ENCODE measurements at regions not wholly inside any gene's neighbourhood (a gene's known extent, or its start where the extent isn't known, plus 50 kb on each side); places are given as distances from the start of the nearest gene placed in this dataset.

- Histone ChIP-seq H3F3A (ENCODE audit: control insufficient read depth, insufficient read depth) (no peaks in the 10 kb centered on the region), H3K27me3 (ENCODE audit: control insufficient read depth, low read length) (no peaks in the 10 kb centered on the region), H3K36me3 (ENCODE audit: control insufficient read depth, low read length) (no peaks in the 10 kb centered on the region), H3K4me3 (ENCODE audit: low read length) (no peak overlapping the region), H3K4me1 (ENCODE audit: control insufficient read depth, low read length) (no peaks in the 10 kb centered on the region), H4K20me1 (ENCODE audit: control insufficient read depth, insufficient read depth, low read depth, low read length) (no peaks in the 10 kb centered on the region), H3K79me2 (ENCODE audit: control insufficient read depth, low read length) (no peaks in the 10 kb centered on the region), H3K9me2 (replicated peaks; ENCODE audit: control insufficient read depth, low read length) (no peaks in the 10 kb centered on the region), H3K9me3 (ENCODE audit: control insufficient read depth, insufficient read depth, low read length) (no peaks in the 10 kb centered on the region), H3K4me2 (ENCODE audit: low read length) (no peak overlapping the region), H3K27ac (ENCODE audit: low read depth, low read length) (no peak overlapping the region)
- TF ChIP-seq CTCF (IDR thresholded peaks at IDR 0.05; ENCODE audit: low read depth, low read length, poor library complexity, severe bottlenecking) (no peak), EZH2phosphoT487 (IDR thresholded peaks at IDR 0.05; ENCODE audit: borderline replicate concordance, low read length) (no peak)
Measured at GRCh38 chr15:37695719-37696118, 238.7 kb upstream of the TMCO5A start.

- H4K20me1 ChIP-seq (ENCODE audit: control insufficient read depth, insufficient read depth, low read depth, low read length): no peaks in the 10 kb centered on the region
- no peak overlapping the region for H3K27ac ChIP-seq (ENCODE audit: low read depth, low read length)
- H3K79me2 ChIP-seq (ENCODE audit: control insufficient read depth, low read length): no peaks in the 10 kb centered on the region
- H3K9me2 ChIP-seq (replicated peaks; ENCODE audit: control insufficient read depth, low read length): no peaks in the 10 kb centered on the region
- H3K27me3 ChIP-seq (ENCODE audit: control insufficient read depth, low read length): no peaks in the 10 kb centered on the region
- TF ChIP-seq CTCF (IDR thresholded peaks at IDR 0.05; ENCODE audit: low read depth, low read length, poor library complexity, severe bottlenecking) (no peak), EZH2phosphoT487 (IDR thresholded peaks at IDR 0.05; ENCODE audit: borderline replicate concordance, low read length) (no peak)
- H3K4me3 ChIP-seq (ENCODE audit: low read length): no peak overlapping the region
- no peaks in the 10 kb centered on the region for H3K4me1 ChIP-seq (ENCODE audit: control insufficient read depth, low read length)
- H3F3A ChIP-seq (ENCODE audit: control insufficient read depth, insufficient read depth): no peaks in the 10 kb centered on the region
- no peaks in the 10 kb centered on the region for H3K36me3 ChIP-seq (ENCODE audit: control insufficient read depth, low read length)
- no peaks in the 10 kb centered on the region for H3K9me3 ChIP-seq (ENCODE audit: control insufficient read depth, insufficient read depth, low read length)
- H3K4me2 ChIP-seq (ENCODE audit: low read length): no peak overlapping the region
Measured at GRCh38 chr15:37698679-37699078, 235.8 kb upstream of the TMCO5A start.

GRCh38 chr15:37701230-37701629 lies 233.2 kb upstream of the TMCO5A start:
- Histone ChIP-seq H3F3A (ENCODE audit: control insufficient read depth, insufficient read depth) (no peaks in the 10 kb centered on the region), H3K4me1 (ENCODE audit: control insufficient read depth, low read length) (no peaks in the 10 kb centered on the region), H3K79me2 (ENCODE audit: control insufficient read depth, low read length) (no peaks in the 10 kb centered on the region), H3K4me2 (ENCODE audit: low read length) (no peak overlapping the region), H3K9me3 (ENCODE audit: control insufficient read depth, insufficient read depth, low read length) (no peaks in the 10 kb centered on the region), H4K20me1 (ENCODE audit: control insufficient read depth, insufficient read depth, low read depth, low read length) (no peaks in the 10 kb centered on the region), H3K9me2 (replicated peaks; ENCODE audit: control insufficient read depth, low read length) (no peaks in the 10 kb centered on the region), H3K36me3 (ENCODE audit: control insufficient read depth, low read length) (no peaks in the 10 kb centered on the region), H3K27me3 (ENCODE audit: control insufficient read depth, low read length) (no peaks in the 10 kb centered on the region), H3K4me3 (ENCODE audit: low read length) (no peak overlapping the region), H3K27ac (ENCODE audit: low read depth, low read length) (no peak overlapping the region)
- TF ChIP-seq EZH2phosphoT487 (IDR thresholded peaks at IDR 0.05; ENCODE audit: borderline replicate concordance, low read length) (no peak), CTCF (IDR thresholded peaks at IDR 0.05; ENCODE audit: low read depth, low read length, poor library complexity, severe bottlenecking) (no peak)

- Histone ChIP-seq H3K27me3 (ENCODE audit: control insufficient read depth, low read length) (no peaks in the 10 kb centered on the region), H4K20me1 (ENCODE audit: control insufficient read depth, insufficient read depth, low read depth, low read length) (no peaks in the 10 kb centered on the region), H3K79me2 (ENCODE audit: control insufficient read depth, low read length) (no peaks in the 10 kb centered on the region), H3K4me1 (ENCODE audit: control insufficient read depth, low read length) (no peaks in the 10 kb centered on the region), H3K4me2 (ENCODE audit: low read length) (no peak overlapping the region), H3K27ac (ENCODE audit: low read depth, low read length) (no peak overlapping the region), H3K9me3 (ENCODE audit: control insufficient read depth, insufficient read depth, low read length) (peaks cover 3% of the 10 kb centered on the region; the same call in 1 of the 2 replicates), H3F3A (ENCODE audit: control insufficient read depth, insufficient read depth) (no peaks in the 10 kb centered on the region), H3K4me3 (ENCODE audit: low read length) (no peak overlapping the region), H3K36me3 (ENCODE audit: control insufficient read depth, low read length) (no peaks in the 10 kb centered on the region), H3K9me2 (replicated peaks; ENCODE audit: control insufficient read depth, low read length) (no peaks in the 10 kb centered on the region)
- TF ChIP-seq EZH2phosphoT487 (IDR thresholded peaks at IDR 0.05; ENCODE audit: borderline replicate concordance, low read length): no peak
- TF ChIP-seq CTCF (IDR thresholded peaks at IDR 0.05; ENCODE audit: low read depth, low read length, poor library complexity, severe bottlenecking): no peak
Measured at GRCh38 chr15:37709669-37710068, 224.8 kb upstream of the TMCO5A start.
